GM15510 (cell line): ENCODE measurements at regions not wholly inside any gene's neighbourhood (a gene's known extent, or its start where the extent isn't known, plus 50 kb on each side); places are given as distances from the start of the nearest gene placed in this dataset.
A peak's percentile ranks its signal among the peaks of the same experiment; 100 is the strongest.

Experiments
- POLR2A ChIP-seq: IDR thresholded peaks from 3 replicates; pipeline ENCODE4 v1.6.1; 2011; ENCODE audit warnings: borderline replicate concordance; ENCODE audit not compliant: insufficient read length; ENCODE audit errors: extremely low read depth

- no peak for TF ChIP-seq POLR2A
Observed at GRCh38 chr1:37267111-37267835, 207.1 kb upstream of the ZC3H12A start.

- TF ChIP-seq POLR2A: no peak
Observed at GRCh38 chr1:37270639-37271038, 203.7 kb upstream of the ZC3H12A start.

- TF ChIP-seq POLR2A: no peak
Observed at GRCh38 chr1:37272626-37273025, 201.8 kb upstream of the ZC3H12A start.

GRCh38 chr1:37274486-37274885 is 199.9 kb upstream of the ZC3H12A start:
- TF ChIP-seq POLR2A: no peak

GRCh38 chr1:37274938-37275631 is 199.3 kb upstream of the ZC3H12A start:
- TF ChIP-seq POLR2A: no peak

- no peak for TF ChIP-seq POLR2A
Observed at GRCh38 chr1:37277366-37277765, 197.0 kb upstream of the ZC3H12A start.

- no peak for TF ChIP-seq POLR2A
Observed at GRCh38 chr1:37281354-37281753, 193.0 kb upstream of the ZC3H12A start.

GRCh38 chr1:37282764-37283163 is 191.6 kb upstream of the ZC3H12A start:
- TF ChIP-seq POLR2A: no peak

GRCh38 chr1:37284053-37284452 is 190.3 kb upstream of the ZC3H12A start:
- TF ChIP-seq POLR2A: no peak

- no peak for TF ChIP-seq POLR2A
Observed at GRCh38 chr1:37286881-37287280, 187.5 kb upstream of the ZC3H12A start.

GRCh38 chr1:37288900-37289299 is 185.5 kb upstream of the ZC3H12A start:
- TF ChIP-seq POLR2A: peak; percentile 47

- no peak for TF ChIP-seq POLR2A
Observed at GRCh38 chr1:37290718-37291117, 183.7 kb upstream of the ZC3H12A start.

GRCh38 chr1:37292789-37293188 is 181.6 kb upstream of the ZC3H12A start:
- no peak for TF ChIP-seq POLR2A

GRCh38 chr1:37294096-37294495 is 180.3 kb upstream of the ZC3H12A start:
- no peak for TF ChIP-seq POLR2A

GRCh38 chr1:37294529-37294928 is 179.9 kb upstream of the ZC3H12A start:
- no peak for TF ChIP-seq POLR2A

- TF ChIP-seq POLR2A: no peak
Observed at GRCh38 chr1:37298769-37299168, 175.6 kb upstream of the ZC3H12A start.

GRCh38 chr1:37299216-37299615 is 175.2 kb upstream of the ZC3H12A start:
- TF ChIP-seq POLR2A: no peak

GRCh38 chr1:37303884-37304574 is 170.4 kb upstream of the ZC3H12A start:
- no peak for TF ChIP-seq POLR2A
